A673 (cell line): ENCODE measurements at regions not wholly inside any gene's neighbourhood (a gene's known extent, or its start where the extent isn't known, plus 50 kb on each side); places are given as distances from the start of the nearest gene placed in this dataset.

Experiments
- BruUV-seq: library from RNA; stranded (reverse); fragments of 400-500 nt; replicated peaks from 2 replicates; lab custom pipeline; 2021; lab: Mats Ljungman, UMichigan
- CTCF ChIA-PET: fragments of 300-600 bp; sonication (Branson Sonifier 250); formaldehyde crosslinking; loops from one replicate; lab custom pipeline; 2022; ENCODE audit warnings: antibody characterized with exemption; lab: Charles Lee
- POLR2A ChIA-PET: fragments of 300-600 bp; sonication (Branson Sonifier 250); formaldehyde crosslinking; loops from one replicate; lab custom pipeline; 2022; ENCODE audit warnings: antibody characterized with exemption; ENCODE audit not compliant: low non-redundant PET; lab: Charles Lee
- DNase-seq: peaks from one replicate; pipeline ENCODE4 v3.0.0-alpha.2; 2015; ENCODE audit warnings: low spot score
- H3K27ac ChIP-seq: fragments of 200-600 bp; sonication (generic); 2 replicates; pipeline ENCODE4 v1.5.1; 2016; ENCODE audit warnings: mixed run types, low read depth, mild to moderate bottlenecking, mixed read lengths, antibody characterized with exemption, low read length; ENCODE audit not compliant: poor library complexity, severe bottlenecking
- H3K27me3 ChIP-seq: fragments of 200-600 bp; sonication (generic); replicated peaks from 2 replicates; pipeline ENCODE4 v1.6.1; 2017; ENCODE audit warnings: mixed run types, low read depth, mild to moderate bottlenecking, mixed read lengths, antibody characterized with exemption, low read length; ENCODE audit not compliant: insufficient read depth, poor library complexity
- H3K36me3 ChIP-seq: fragments of 200-600 bp; sonication (generic); 2 replicates; pipeline ENCODE4 v1.6.1; 2016; ENCODE audit warnings: mixed run types, mild to moderate bottlenecking, mixed read lengths, antibody characterized with exemption, low read length; ENCODE audit not compliant: insufficient read depth, poor library complexity, severe bottlenecking
- H3K4me1 ChIP-seq: fragments of 200-600 bp; sonication (generic); 2 replicates; pipeline ENCODE4 v1.6.1; 2017; ENCODE audit warnings: mixed run types, mild to moderate bottlenecking, mixed read lengths, antibody characterized with exemption, low read length; ENCODE audit not compliant: insufficient read depth, poor library complexity, severe bottlenecking
- H3K4me3 ChIP-seq: fragments of 200-600 bp; sonication (generic); 2 replicates; pipeline ENCODE4 v1.5.1; 2016; ENCODE audit warnings: low read depth, mixed run types, mild to moderate bottlenecking, mixed read lengths, low read length; ENCODE audit not compliant: poor library complexity, severe bottlenecking
- H3K9me3 ChIP-seq: fragments of 200-600 bp; sonication (generic); 2 replicates; pipeline ENCODE4 v1.6.1; 2016; ENCODE audit warnings: mixed run types, low read depth, mild to moderate bottlenecking, mixed read lengths, antibody characterized with exemption, low read length; ENCODE audit not compliant: poor library complexity, severe bottlenecking
- CTCF ChIP-seq: fragments of 300-800, 200-600 bp; sonication (generic); conservative IDR thresholded peaks from 2 replicates; pipeline ENCODE4 v1.5.1; 2017; ENCODE audit warnings: low read depth, mild to moderate bottlenecking, antibody characterized with exemption, low read length, moderate library complexity, mixed read lengths
- EZH2 ChIP-seq: fragments of 200-600 bp; sonication (generic); IDR thresholded peaks from 2 replicates; pipeline ENCODE4 v1.6.1; 2017; ENCODE audit warnings: borderline replicate concordance, low read depth, mild to moderate bottlenecking, mixed read lengths, antibody characterized with exemption, low read length; ENCODE audit not compliant: poor library complexity, severe bottlenecking
- intact Hi-C: fragments of 100-400 bp; cut with micrococcal nuclease; formaldehyde crosslinking; loops from one replicate; pipeline ENCODE4 v1.10.0; 2022; ENCODE audit not compliant: unreplicated experiment

GRCh38 chr15:81502439-81502838 is 128.4 kb upstream of the TMC3 start:
- H3K9me3 ChIP-seq, result no peaks in the 10 kb centered on the region
- TF ChIP-seq EZH2 (no peak), CTCF (no peak)
- no peaks in the 10 kb centered on the region for H3K4me1 ChIP-seq
- H3K4me3 ChIP-seq, result no peak overlapping the region
- CTCF ChIA-PET, result no interaction called here
- BruUV-seq, result no TSS peak
- intact Hi-C loops, result no loop called here
- POLR2A ChIA-PET, result no interaction called here
- DNase-seq, result no peak
- no peak overlapping the region for H3K27ac ChIP-seq
- H3K36me3 ChIP-seq, result no peaks in the 10 kb centered on the region
- H3K27me3 ChIP-seq, result no peaks in the 10 kb centered on the region

GRCh38 chr15:81500081-81500480 is 126.1 kb upstream of the TMC3 start:
- H3K36me3 ChIP-seq, result no peaks in the 10 kb centered on the region
- no peak for TF ChIP-seq EZH2
- TF ChIP-seq CTCF, result no peak
- H3K4me1 ChIP-seq, result no peaks in the 10 kb centered on the region
- CTCF ChIA-PET, result no interaction called here
- no peak overlapping the region for H3K27ac ChIP-seq
- no TSS peak for BruUV-seq
- no peak overlapping the region for H3K4me3 ChIP-seq
- H3K27me3 ChIP-seq, result no peaks in the 10 kb centered on the region
- DNase-seq, result no peak
- H3K9me3 ChIP-seq, result no peaks in the 10 kb centered on the region
- intact Hi-C loops, result no loop called here
- POLR2A ChIA-PET, result no interaction called here

- H3K9me3 ChIP-seq, result no peaks in the 10 kb centered on the region
- no peak for TF ChIP-seq EZH2
- no peak for TF ChIP-seq CTCF
- no peak for DNase-seq
- intact Hi-C loops, result no loop called here
- no peaks in the 10 kb centered on the region for H3K27me3 ChIP-seq
- H3K36me3 ChIP-seq, result no peaks in the 10 kb centered on the region
- ChIA-PET POLR2A (no interaction called here), CTCF (no interaction called here)
- H3K4me3 ChIP-seq, result no peak overlapping the region
- H3K4me1 ChIP-seq, result no peaks in the 10 kb centered on the region
- no peak overlapping the region for H3K27ac ChIP-seq
- BruUV-seq, result no TSS peak
Observed at GRCh38 chr15:81498294-81498693, 124.3 kb upstream of the TMC3 start.

- intact Hi-C loops, result no loop called here
- DNase-seq, result no peak
- ChIA-PET CTCF (no interaction called here), POLR2A (no interaction called here)
- H3K27me3 ChIP-seq, result no peaks in the 10 kb centered on the region
- no peak overlapping the region for H3K4me3 ChIP-seq
- no peak overlapping the region for H3K27ac ChIP-seq
- H3K9me3 ChIP-seq, result no peaks in the 10 kb centered on the region
- BruUV-seq, result no TSS peak
- TF ChIP-seq CTCF, result no peak
- no peak for TF ChIP-seq EZH2
- no peaks in the 10 kb centered on the region for H3K36me3 ChIP-seq
- no peaks in the 10 kb centered on the region for H3K4me1 ChIP-seq
Observed at GRCh38 chr15:81497238-81497637, 123.2 kb upstream of the TMC3 start.
